B cell (primary cell): ENCODE measurements at regions not wholly inside any gene's neighbourhood (a gene's known extent, or its start where the extent isn't known, plus 50 kb on each side); places are given as distances from the start of the nearest gene placed in this dataset.

Experiments used
- ATAC-seq: fragments of 200-7000 bp; cut with Tn5 transposase; one replicate; pipeline ENCODE4 v1.10.0; 2021; ENCODE audit warnings: low read depth, mild to moderate bottlenecking, moderate number of reproducible peaks, moderate library complexity
- CTCF ChIA-PET: fragments of 350-600 bp; sonication (Branson Sonifier 250); formaldehyde crosslinking; loops from one replicate; lab custom pipeline; 2021; ENCODE audit warnings: antibody characterized with exemption, inconsistent platforms; lab: Charles Lee
- POLR2A ChIA-PET: fragments of 350-600 bp; sonication (Branson Sonifier 250); formaldehyde crosslinking; loops from one replicate; lab custom pipeline; 2021; ENCODE audit warnings: antibody characterized with exemption; lab: Charles Lee
- DNase-seq: peaks from one replicate; pipeline ENCODE4 v3.0.0; 2013
- H2AFZ ChIP-seq: 2 replicates; pipeline ENCODE4 v1.6.1; 2012; ENCODE audit warnings: mild to moderate bottlenecking, low read depth, low read length; ENCODE audit not compliant: insufficient read depth, poor library complexity, severe bottlenecking
- H3K27ac ChIP-seq, 2 donors: 1 replicate in 1 of 2; 2 replicates in 1 of 2; pipeline ENCODE4 v1.5.1; 2012 to 2013; ENCODE audit warnings: low read length in 2 of 2, mild to moderate bottlenecking in 2 of 2, moderate library complexity in 1 of 2
- H3K27me3 ChIP-seq, 4 experiments: fragments of 200-600 bp in 1 of 4; sonication (generic) in 1 of 4; replicated peaks in 1 of 4; 1 replicate in 2 of 4; 2 replicates in 2 of 4; pipeline versions ENCODE4 v1.6.1 to v1.7.0; 2013 to 2016; ENCODE audit warnings: low read length in 3 of 4, mild to moderate bottlenecking in 2 of 4, mixed read lengths in 1 of 4, moderate library complexity in 1 of 4; ENCODE audit not compliant: insufficient read depth in 4 of 4, control insufficient read depth in 3 of 4; ENCODE audit errors: control extremely low read depth in 1 of 4
- H3K36me3 ChIP-seq, 2 experiments: replicated peaks in 1 of 2; 1 replicate in 1 of 2; 2 replicates in 1 of 2; pipeline versions ENCODE4 v1.6.1 to v1.7.1; 2013; ENCODE audit warnings: low read length in 1 of 2; ENCODE audit not compliant: insufficient read depth in 2 of 2, control insufficient read depth in 1 of 2; ENCODE audit errors: control extremely low read depth in 1 of 2, extremely low read depth in 1 of 2
- H3K4me1 ChIP-seq, 2 donors: fragments of 200-600 bp in 1 of 2; sonication (generic) in 1 of 2; 1 replicate in 1 of 2; 2 replicates in 1 of 2; pipeline versions ENCODE4 v1.5.1 to v1.6.1; 2013 to 2017; ENCODE audit warnings: low read length in 2 of 2; ENCODE audit not compliant: control insufficient read depth in 2 of 2, insufficient read depth in 2 of 2
- H3K4me2 ChIP-seq: replicated peaks from 2 replicates; pipeline ENCODE3; 2012; ENCODE audit warnings: mild to moderate bottlenecking, low read depth, low read length; ENCODE audit not compliant: poor library complexity, severe bottlenecking
- H3K4me3 ChIP-seq, 5 experiments: fragments of 200-600 bp in 1 of 5; sonication (generic) in 1 of 5; 1 replicate in 3 of 5; 2 replicates in 2 of 5; pipeline versions ENCODE4 v1.5.1 to v1.7.0; 2011 to 2016; ENCODE audit warnings: low read length in 4 of 5, mild to moderate bottlenecking in 4 of 5, low read depth in 2 of 5, control low read depth in 1 of 5, moderate library complexity in 1 of 5; ENCODE audit not compliant: insufficient read depth in 1 of 5; ENCODE audit errors: control extremely low read depth in 1 of 5, extremely low read depth in 1 of 5
- H3K79me2 ChIP-seq: fragments of 200-600 bp; sonication (generic); one replicate; pipeline ENCODE4 v1.6.0; 2016; ENCODE audit warnings: low read length; ENCODE audit not compliant: control insufficient read depth, insufficient read depth
- H3K9ac ChIP-seq: fragments of 200-600 bp; sonication (generic); 2 replicates; pipeline ENCODE4 v1.6.1; 2017; ENCODE audit warnings: mild to moderate bottlenecking, low read length, moderate library complexity
- H3K9me3 ChIP-seq, 3 donors: one replicate each; pipeline versions ENCODE4 v1.6.1 to v1.7.1; 2013; ENCODE audit warnings: low read length in 2 of 3; ENCODE audit not compliant: control insufficient read depth in 2 of 3, insufficient read depth in 1 of 3; ENCODE audit errors: control extremely low read depth in 1 of 3
- H4K20me1 ChIP-seq: 2 replicates; pipeline ENCODE4 v1.6.0; 2012; ENCODE audit warnings: mild to moderate bottlenecking, low read length; ENCODE audit not compliant: insufficient read depth, control insufficient read depth, poor library complexity, severe bottlenecking
- H3K27ac Mint-ChIP-seq: one replicate; pipeline ENCODE4 v1.8.0; 2021; ENCODE audit warnings: mixed read lengths
- H3K27me3 Mint-ChIP-seq: one replicate; pipeline ENCODE4 v1.8.0; 2021; ENCODE audit warnings: mixed read lengths
- H3K4me1 Mint-ChIP-seq: one replicate; pipeline ENCODE4 v1.8.0; 2021; ENCODE audit warnings: mixed read lengths
- H3K4me3 Mint-ChIP-seq: one replicate; pipeline ENCODE4 v1.8.0; 2021; ENCODE audit warnings: mixed read lengths
- H3K9me3 Mint-ChIP-seq: one replicate; pipeline ENCODE4 v1.8.0; 2022; ENCODE audit warnings: mixed read lengths; ENCODE audit not compliant: insufficient read depth
- CTCF ChIP-seq: fragments of 200-600 bp; IDR thresholded peaks from one replicate; pipeline ENCODE4 v1.8.0; 2022; ENCODE audit warnings: antibody characterized with exemption, mild to moderate bottlenecking
- EZH2 ChIP-seq: IDR thresholded peaks from 2 replicates; pipeline ENCODE4 v1.6.1; 2012; ENCODE audit warnings: borderline replicate concordance, low read depth, mild to moderate bottlenecking, moderate library complexity, low read length; ENCODE audit not compliant: insufficient read depth, poor library complexity, severe bottlenecking
- WGBS: methylation state at CpG from one replicate; pipeline ENCODE4 v1.1.5; 2013; ENCODE audit warnings: missing lambda C conversion rate; ENCODE audit not compliant: insufficient coverage; 5-methylcytosine and 5-hydroxymethylcytosine counted together
- intact Hi-C: fragments of 100-400 bp; cut with micrococcal nuclease; formaldehyde crosslinking; loops from one replicate; pipeline ENCODE4 v1.10.0; 2022

- no peaks in the 10 kb centered on the region for H3K27me3 Mint-ChIP-seq
- Histone ChIP-seq H3K27ac (no peak overlapping the region), H4K20me1 (no peaks in the 10 kb centered on the region), H3K27me3 (no peaks in the 10 kb centered on the region), H3K9ac (no peak overlapping the region), H2AFZ (no peak overlapping the region), H3K36me3 (no peaks in the 10 kb centered on the region), H3K4me2 (no peak overlapping the region), H3K79me2 (no peaks in the 10 kb centered on the region), H3K9me3 (no peaks in the 10 kb centered on the region), H3K4me3 (no peak overlapping the region), H3K4me1 (no peaks in the 10 kb centered on the region)
- ATAC-seq, result no peak
- ChIA-PET POLR2A (no interaction called here), CTCF (no interaction called here)
- TF ChIP-seq CTCF (no peak), EZH2 (no peak)
- intact Hi-C loops, result no loop called here
- 98% methylated on average over 4 of the region's 4 CpGs for WGBS
- no peak overlapping the region for H3K27ac Mint-ChIP-seq
- no peaks in the 10 kb centered on the region for H3K9me3 Mint-ChIP-seq
- no peak overlapping the region for H3K4me3 Mint-ChIP-seq
- no peak for DNase-seq
- H3K4me1 Mint-ChIP-seq, result no peaks in the 10 kb centered on the region
Observed at GRCh38 chr9:99352826-99353225, 130.7 kb downstream of the SEC61B start.

GRCh38 chr9:99353408-99353807, 131.3 kb downstream of the SEC61B start:
- Histone ChIP-seq H3K4me2 (no peak overlapping the region), H3K27ac (no peak overlapping the region), H3K4me3 (no peak overlapping the region), H3K79me2 (no peaks in the 10 kb centered on the region), H4K20me1 (no peaks in the 10 kb centered on the region), H3K36me3 (no peaks in the 10 kb centered on the region), H2AFZ (no peak overlapping the region), H3K4me1 (no peaks in the 10 kb centered on the region), H3K9me3 (no peaks in the 10 kb centered on the region), H3K27me3 (peaks cover 0 to 1% (median 0%) of the 10 kb centered on the region in 4 experiments), H3K9ac (no peak overlapping the region)
- WGBS, result 93% methylated on average over 3 of the region's 5 CpGs
- H3K4me1 Mint-ChIP-seq, result no peaks in the 10 kb centered on the region
- no peak for ATAC-seq
- intact Hi-C loops, result no loop called here
- no peak overlapping the region for H3K4me3 Mint-ChIP-seq
- ChIA-PET POLR2A (no interaction called here), CTCF (no interaction called here)
- no peak overlapping the region for H3K27ac Mint-ChIP-seq
- no peaks in the 10 kb centered on the region for H3K9me3 Mint-ChIP-seq
- TF ChIP-seq CTCF (no peak), EZH2 (no peak)
- H3K27me3 Mint-ChIP-seq, result peaks cover 3% of the 10 kb centered on the region
- DNase-seq, result no peak
